ENCODE measurements at regions not wholly inside any gene's neighbourhood (a gene's known extent, or its start where the extent isn't known, plus 50 kb on each side); places are given as distances from the start of the nearest gene placed in this dataset.

- no peak for TF ChIP-seq POLR2AphosphoS5 (IDR thresholded peaks at IDR 0.05; ENCODE audit: low read depth)
- TF ChIP-seq EZH2phosphoT487 (IDR thresholded peaks at IDR 0.05; ENCODE audit: unreplicated experiment) = no peak
- no peak for TF ChIP-seq ETS1 (IDR thresholded peaks at IDR 0.05)
- TF ChIP-seq ZNF331 (CRISPR knock-in tag; IDR thresholded peaks at IDR 0.05; ENCODE audit: low read depth) = no peak
- TF ChIP-seq JUNB (IDR thresholded peaks at IDR 0.05; ENCODE audit: unreplicated experiment) = no peak
- TF ChIP-seq CREB1 (CRISPR knock-in tag; IDR thresholded peaks at IDR 0.05; ENCODE audit: low read depth) = no peak
- TF ChIP-seq ZNF114 (CRISPR knock-in tag; IDR thresholded peaks at IDR 0.05) = no peak
These were observed 583.6 kb downstream of the GALC start (continued) for GRCh38 chr14:87409393-87409792.

- no peak overlapping the region for H3K27ac Mint-ChIP-seq
- no peaks in the 10 kb centered on the region for H3K27me3 Mint-ChIP-seq (ENCODE audit: insufficient read depth, low read depth, poor library complexity)
- Histone ChIP-seq H3K27ac (ENCODE audit: low read depth) (no peak overlapping the region), H2AFZ (no peak overlapping the region), H3K4me2 (no peak overlapping the region), H3F3A (replicated peaks; ENCODE audit: low read depth) (no peaks in the 10 kb centered on the region), H3K36me3 (ENCODE audit: insufficient read depth) (no peaks in the 10 kb centered on the region), H3K79me2 (replicated peaks; ENCODE audit: insufficient read depth) (no peaks in the 10 kb centered on the region), H3K4me3 (no peak overlapping the region), H3K27me3 (ENCODE audit: insufficient read depth) (no peaks in the 10 kb centered on the region), H3K4me1 (ENCODE audit: insufficient read depth) (peaks cover 6% of the 10 kb centered on the region; the same call in 1 of the 2 replicates), H3K9me2 (ENCODE audit: insufficient read depth) (peaks cover 4% of the 10 kb centered on the region; the same call in 1 of the 2 replicates), H4K20me1 (replicated peaks; ENCODE audit: insufficient read depth) (no peaks in the 10 kb centered on the region)
- DNase-seq (ENCODE audit: low spot score) (no peak), ATAC-seq (no peak)
- H3K36me3 Mint-ChIP-seq (ENCODE audit: low read depth) = no peaks in the 10 kb centered on the region
- H3K4me1 Mint-ChIP-seq = peaks cover 13% of the 10 kb centered on the region
- no peak overlapping the region for H3K4me3 Mint-ChIP-seq
- H3K9me3 Mint-ChIP-seq = no peaks in the 10 kb centered on the region
- no peak for TF ChIP-seq CTCF (conservative IDR thresholded peaks at IDR 0.05; ENCODE audit: low read depth in 2 of 2)
These were observed 585.6 kb downstream of the GALC start for GRCh38 chr14:87407344-87407743.

- DNase-seq (ENCODE audit: low spot score) (no peak), ATAC-seq (no peak)
- Mint-ChIP-seq H3K27ac (no peak overlapping the region), H3K36me3 (ENCODE audit: low read depth) (no peaks in the 10 kb centered on the region), H3K4me3 (no peak overlapping the region), H3K4me1 (peaks cover 13% of the 10 kb centered on the region), H3K9me3 (no peaks in the 10 kb centered on the region), H3K27me3 (ENCODE audit: insufficient read depth, low read depth, poor library complexity) (no peaks in the 10 kb centered on the region)
- no peaks in the 10 kb centered on the region for H3K36me3 ChIP-seq (ENCODE audit: insufficient read depth)
- peaks cover 4% of the 10 kb centered on the region; the same call in 1 of the 2 replicates for H3K9me2 ChIP-seq (ENCODE audit: insufficient read depth)
- no peak overlapping the region for H2AFZ ChIP-seq
- H3K79me2 ChIP-seq (replicated peaks; ENCODE audit: insufficient read depth) = no peaks in the 10 kb centered on the region
- no peak overlapping the region for H3K27ac ChIP-seq (ENCODE audit: low read depth)
- no peak overlapping the region for H3K4me2 ChIP-seq
- no peak overlapping the region for H3K4me3 ChIP-seq
- H4K20me1 ChIP-seq (replicated peaks; ENCODE audit: insufficient read depth) = no peaks in the 10 kb centered on the region
- TF ChIP-seq ZNF462 (CRISPR knock-in tag; IDR thresholded peaks at IDR 0.05) = no peak
- TF ChIP-seq JUNB (IDR thresholded peaks at IDR 0.05; ENCODE audit: unreplicated experiment) = no peak
- no peaks in the 10 kb centered on the region for H3F3A ChIP-seq (replicated peaks; ENCODE audit: low read depth)
- peaks cover 6% of the 10 kb centered on the region; the same call in 1 of the 2 replicates for H3K4me1 ChIP-seq (ENCODE audit: insufficient read depth)
- no peaks in the 10 kb centered on the region for H3K27me3 ChIP-seq (ENCODE audit: insufficient read depth)
These were observed 587.4 kb downstream of the GALC start for GRCh38 chr14:87405563-87405962.

Data from GM23338 (cell line).